Neural progenitor cell (in vitro differentiated cells): ENCODE measurements at regions not wholly inside any gene's neighbourhood (a gene's known extent, or its start where the extent isn't known, plus 50 kb on each side); places are given as distances from the start of the nearest gene placed in this dataset.

Experiments used
- CTCF ChIP-seq: fragments of 200-600 bp; sonication (generic); IDR thresholded peaks from 2 replicates; pipeline ENCODE4 v1.5.1; 2017; ENCODE audit warnings: antibody characterized with exemption, mild to moderate bottlenecking
- EZH2phosphoT487 ChIP-seq: fragments of 200-600 bp; sonication (generic); IDR thresholded peaks from 2 replicates; pipeline ENCODE4 v1.6.1; 2017; ENCODE audit warnings: antibody characterized with exemption

DNA sequence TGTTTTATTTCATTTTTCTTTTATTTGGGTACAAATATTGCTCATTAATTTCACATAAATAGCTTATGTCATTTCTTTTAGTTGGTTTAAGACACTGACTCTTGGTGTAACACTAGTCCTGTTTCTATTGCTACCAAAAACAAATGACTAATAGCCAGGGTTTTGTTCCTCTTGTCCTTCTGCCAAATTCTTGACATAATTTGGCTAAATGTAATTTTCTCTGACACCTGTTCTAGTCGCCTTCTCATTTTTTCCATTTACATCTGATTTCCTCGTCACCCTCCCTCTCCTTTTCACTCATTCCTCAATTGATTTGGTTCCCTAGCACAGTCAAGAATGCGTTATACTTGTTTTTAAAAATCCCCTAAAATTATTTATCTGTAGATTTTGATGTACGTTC lies 1718.7 kb downstream of the EFNB2 start:
- TF ChIP-seq CTCF (no peak), EZH2phosphoT487 (no peak)
